GM12878 (cell line): ENCODE measurements at regions not wholly inside any gene's neighbourhood (a gene's known extent, or its start where the extent isn't known, plus 50 kb on each side); places are given as distances from the start of the nearest gene placed in this dataset.

Experiments
- ATAC-seq: fragments of 200-7000 bp; cut with Tn5 transposase; 3 replicates; pipeline ENCODE4 v1.9.1; 2020; ENCODE audit warnings: mild to moderate bottlenecking, moderate library complexity
- BruUV-seq: library from RNA; stranded (reverse); fragments of 400-500 nt; replicated peaks from 2 replicates; lab custom pipeline; 2021; lab: Mats Ljungman, UMichigan
- CTCF ChIA-PET: fragments of 300-600 bp; sonication (Branson Sonifier 250); formaldehyde crosslinking; extraction: SDS; loops from one replicate; lab custom pipeline; 2021; ENCODE audit warnings: inconsistent platforms; lab: Yijun Ruan, JAX
- POLR2A ChIA-PET: fragments of 350-600 bp; formaldehyde crosslinking; extraction: SDS; loops from one replicate; lab custom pipeline; 2021; ENCODE audit warnings: inconsistent platforms; lab: Charles Lee
- RAD21 ChIA-PET: fragments of 300-600 bp; sonication (Branson Sonifier 250); formaldehyde crosslinking; loops from one replicate; lab custom pipeline; 2023; ENCODE audit warnings: antibody characterized with exemption; ENCODE audit not compliant: unreplicated experiment; lab: Charles Lee
- SMC1A ChIA-PET: fragments of 300-600 bp; sonication (Branson Sonifier 250); formaldehyde crosslinking; loops from one replicate; lab custom pipeline; 2023; ENCODE audit not compliant: unreplicated experiment, uncharacterized antibody; lab: Charles Lee
- DNase-seq: peaks from one replicate; pipeline ENCODE4 v3.0.0-alpha.2; 2011; ENCODE audit warnings: low read depth, low spot score
- FAIRE-seq: peaks from 3 replicates; lab custom pipeline; 2011; peaks lifted over from hg19 to GRCh38; lab: Jason Lieb, UNC
- H2AFZ ChIP-seq: 2 replicates; pipeline ENCODE4 v1.6.0; 2011; ENCODE audit warnings: low read depth, low read length, control low read depth; ENCODE audit not compliant: control insufficient read depth
- H3K27ac ChIP-seq: 2 replicates; pipeline ENCODE4 v1.5.1; 2011; ENCODE audit warnings: control low read depth; ENCODE audit not compliant: control insufficient read depth, insufficient read depth
- H3K27me3 ChIP-seq, 2 experiments: replicated peaks in 1 of 2; 2 replicates each; pipeline versions ENCODE4 v1.6.0 to v1.6.1; 2011; ENCODE audit warnings: low read length in 1 of 2; ENCODE audit not compliant: control insufficient read depth in 2 of 2, insufficient read depth in 2 of 2
- H3K36me3 ChIP-seq, 2 experiments: 2 replicates each; pipeline ENCODE4 v1.5.1; 2011; ENCODE audit warnings: low read length in 1 of 2; ENCODE audit not compliant: control insufficient read depth in 2 of 2, insufficient read depth in 2 of 2
- H3K4me1 ChIP-seq: 2 replicates; pipeline ENCODE4 v1.6.1; 2011; ENCODE audit warnings: mild to moderate bottlenecking, low read length, moderate library complexity, mixed read lengths; ENCODE audit not compliant: control insufficient read depth, insufficient read depth
- H3K4me2 ChIP-seq: 2 replicates; pipeline ENCODE4 v1.6.0; 2011; ENCODE audit warnings: control low read depth; ENCODE audit not compliant: control insufficient read depth, insufficient read depth
- H3K4me3 ChIP-seq: fragments of 200-600 bp; sonication (generic); 2 replicates; pipeline ENCODE4 v1.5.1; 2016
- H3K79me2 ChIP-seq: 2 replicates; pipeline ENCODE4 v1.6.0; 2011; ENCODE audit warnings: low read length; ENCODE audit not compliant: control insufficient read depth, insufficient read depth
- H3K9ac ChIP-seq: 2 replicates; pipeline ENCODE4 v1.8.0; 2011; ENCODE audit warnings: low read length, control low read depth, mixed read lengths; ENCODE audit not compliant: control insufficient read depth, insufficient read depth
- H3K9me3 ChIP-seq: replicated peaks from 3 replicates; pipeline ENCODE4 v1.5.1; 2011; ENCODE audit warnings: mild to moderate bottlenecking, low read length; ENCODE audit not compliant: control insufficient read depth, insufficient read depth
- H4K20me1 ChIP-seq: 2 replicates; pipeline ENCODE4 v1.6.0; 2011; ENCODE audit not compliant: control insufficient read depth, insufficient read depth
- BCL11A ChIP-seq: IDR thresholded peaks from 2 replicates; pipeline ENCODE4 v1.6.1; 2011; ENCODE audit warnings: low read depth, low read length
- CHD4 ChIP-seq: fragments of 200-600 bp; sonication (generic); IDR thresholded peaks from 2 replicates; pipeline ENCODE4 v1.6.1; 2016; ENCODE audit warnings: mild to moderate bottlenecking
- ESRRA ChIP-seq: IDR thresholded peaks from 2 replicates; pipeline ENCODE4 v1.6.1; 2012; ENCODE audit warnings: mild to moderate bottlenecking, low read length, improper control_type of control experiment
- HDGF ChIP-seq: fragments of 450-650 bp; IDR thresholded peaks from 2 replicates; pipeline ENCODE4 v1.6.1; 2016; ENCODE audit warnings: antibody characterized with exemption
- LARP7 ChIP-seq: fragments of 450-650 bp; IDR thresholded peaks from 2 replicates; pipeline ENCODE4 v1.6.1; 2017; ENCODE audit warnings: mild to moderate bottlenecking
- MEF2A ChIP-seq: IDR thresholded peaks from 2 replicates; pipeline ENCODE4 v1.6.1; 2011; ENCODE audit warnings: low read depth, mild to moderate bottlenecking, low read length, moderate library complexity; ENCODE audit not compliant: insufficient read depth
- NFIC ChIP-seq: IDR thresholded peaks from 2 replicates; pipeline ENCODE4 v1.6.1; 2012; ENCODE audit warnings: low read depth, mild to moderate bottlenecking, inconsistent platforms, low read length, moderate library complexity
- PAX8 ChIP-seq: fragments of 450-650 bp; IDR thresholded peaks from 2 replicates; pipeline ENCODE4 v1.6.1; 2017; ENCODE audit warnings: mild to moderate bottlenecking, moderate library complexity
- RCOR1 ChIP-seq: conservative IDR thresholded peaks from 2 replicates; pipeline ENCODE4 v1.6.1; 2012; ENCODE audit warnings: low read depth, low read length, improper control_type of control experiment
- SUPT20H ChIP-seq: IDR thresholded peaks from 2 replicates; pipeline ENCODE4 v1.6.1; 2011; ENCODE audit warnings: low read depth, mild to moderate bottlenecking, low read length, moderate library complexity, borderline replicate concordance; ENCODE audit not compliant: control insufficient read depth
- TBL1XR1 ChIP-seq: IDR thresholded peaks from 2 replicates; pipeline ENCODE4 v1.6.1; 2012; ENCODE audit warnings: low read depth, low read length, improper control_type of control experiment
- ZBED1 ChIP-seq: IDR thresholded peaks from 2 replicates; pipeline ENCODE4 v1.6.1; 2016; ENCODE audit warnings: borderline replicate concordance
- ZNF217 ChIP-seq: fragments of 450-650 bp; IDR thresholded peaks from 2 replicates; pipeline ENCODE4 v1.6.1; 2017; ENCODE audit warnings: antibody characterized with exemption, mild to moderate bottlenecking
- in situ Hi-C: fragments of 300-500 bp; cut with MboI; formaldehyde crosslinking; loops from 9 replicates; pipeline ENCODE4 v1.14.3; 2018; ENCODE audit warnings: mixed read lengths
- intact Hi-C: fragments of 100-400 bp; cut with micrococcal nuclease; formaldehyde crosslinking; loops from one replicate; pipeline ENCODE4 v1.14.2; 2022; ENCODE audit not compliant: unreplicated experiment
- TF ChIP-seq, protein P1 (sequence below): IDR thresholded peaks from 2 replicates; pipeline ENCODE4 v1.6.1; 2012; ENCODE audit warnings: low read length, inconsistent platforms
- TF ChIP-seq, protein P2 (sequence below): IDR thresholded peaks from 2 replicates; pipeline ENCODE4 v1.6.1; 2012; ENCODE audit warnings: low read depth, low read length, improper control_type of control experiment
- TF ChIP-seq, protein P3 (sequence below): fragments of 450-650 bp; IDR thresholded peaks from 2 replicates; pipeline ENCODE4 v1.6.1; 2017; ENCODE audit warnings: mild to moderate bottlenecking
- TF ChIP-seq, protein P4 (sequence below): IDR thresholded peaks from 2 replicates; pipeline ENCODE4 v1.6.1; 2012; ENCODE audit warnings: improper control_type of control experiment, low read depth, low read length; ENCODE audit not compliant: insufficient replicate concordance

DNA sequence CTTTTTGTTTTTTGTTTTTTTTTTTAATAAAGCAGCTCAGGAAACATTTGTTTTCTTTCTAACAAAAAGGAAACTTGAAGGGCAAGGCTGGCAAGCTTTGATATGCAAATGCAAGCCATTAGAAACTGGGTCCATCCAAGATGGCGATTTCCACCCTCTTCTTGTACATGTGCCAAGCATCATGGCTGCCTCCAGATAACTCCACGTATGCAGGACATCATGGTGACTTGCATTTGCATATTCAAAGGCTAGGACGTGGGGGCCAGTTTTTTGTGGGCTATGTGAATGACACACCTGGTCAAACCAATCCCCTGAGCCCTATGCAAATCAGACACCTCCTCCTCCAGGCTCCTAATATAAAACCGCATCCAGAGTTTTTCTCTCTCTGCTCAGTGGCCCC is 692.6 kb downstream of the FAM133A start (continued):
- TF ChIP-seq BCL11A (no peak), ZNF217 (no peak), RCOR1 (no peak), SUPT20H (no peak), NFIC (no peak), CHD4 (no peak), LARP7 (no peak)
- TF ChIP-seq, protein P1, sequence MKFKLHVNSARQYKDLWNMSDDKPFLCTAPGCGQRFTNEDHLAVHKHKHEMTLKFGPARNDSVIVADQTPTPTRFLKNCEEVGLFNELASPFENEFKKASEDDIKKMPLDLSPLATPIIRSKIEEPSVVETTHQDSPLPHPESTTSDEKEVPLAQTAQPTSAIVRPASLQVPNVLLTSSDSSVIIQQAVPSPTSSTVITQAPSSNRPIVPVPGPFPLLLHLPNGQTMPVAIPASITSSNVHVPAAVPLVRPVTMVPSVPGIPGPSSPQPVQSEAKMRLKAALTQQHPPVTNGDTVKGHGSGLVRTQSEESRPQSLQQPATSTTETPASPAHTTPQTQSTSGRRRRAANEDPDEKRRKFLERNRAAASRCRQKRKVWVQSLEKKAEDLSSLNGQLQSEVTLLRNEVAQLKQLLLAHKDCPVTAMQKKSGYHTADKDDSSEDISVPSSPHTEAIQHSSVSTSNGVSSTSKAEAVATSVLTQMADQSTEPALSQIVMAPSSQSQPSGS: no peak

DNA sequence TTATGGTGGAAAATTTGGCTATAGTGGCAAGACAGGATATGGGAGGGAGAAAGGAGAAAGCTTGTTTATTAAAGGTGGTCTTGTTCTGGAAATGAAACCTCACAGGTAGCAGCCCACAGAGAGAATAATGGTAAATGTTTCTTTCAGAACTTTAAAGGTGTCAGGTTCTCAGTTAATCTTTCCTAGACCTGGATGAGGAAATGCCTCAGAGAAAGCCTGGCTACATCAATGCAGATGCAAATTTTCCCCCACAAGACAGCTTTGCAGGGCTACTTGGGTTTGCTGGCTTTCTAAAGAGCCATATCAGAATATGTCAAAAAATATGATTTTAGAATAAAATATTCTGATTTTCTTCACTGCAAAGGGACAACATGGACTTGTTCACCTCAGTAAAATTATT is 715.0 kb downstream of the FAM133A start:
- RAD21 ChIA-PET: no interaction called here
- no TSS peak for BruUV-seq
- H3K27me3 ChIP-seq: no peaks in the 10 kb centered on the region
- H3K4me2 ChIP-seq: no peak overlapping the region
- in situ Hi-C loops: no loop called here
- SMC1A ChIA-PET: interaction anchor here (1.0 kb wide), 1 partner anchor 55 kb away, joined by 3 read pairs; no protein-coding TSS in a partner anchor
- H3K9me3 ChIP-seq: no peaks in the 10 kb centered on the region; the same call in 2 of the 3 replicates
- CTCF ChIA-PET: interaction anchor here (0.6 kb wide), 1 partner anchor 872 kb away, joined by 3 read pairs; no protein-coding TSS in a partner anchor
- H3K4me1 ChIP-seq: no peaks in the 10 kb centered on the region
- H4K20me1 ChIP-seq: no peaks in the 10 kb centered on the region
- intact Hi-C loops: no loop called here
- no peak for FAIRE-seq
- H3K4me3 ChIP-seq: no peak overlapping the region
- POLR2A ChIA-PET: no interaction called here
- no peak for ATAC-seq
- no peak for DNase-seq
- TF ChIP-seq ZBED1 (no peak), TBL1XR1 (no peak), MEF2A (no peak), NFIC (no peak), ESRRA (no peak), PAX8 (no peak), HDGF (no peak)
- TF ChIP-seq, protein P2, sequence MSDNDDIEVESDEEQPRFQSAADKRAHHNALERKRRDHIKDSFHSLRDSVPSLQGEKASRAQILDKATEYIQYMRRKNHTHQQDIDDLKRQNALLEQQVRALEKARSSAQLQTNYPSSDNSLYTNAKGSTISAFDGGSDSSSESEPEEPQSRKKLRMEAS: no peak
- TF ChIP-seq, protein P3, sequence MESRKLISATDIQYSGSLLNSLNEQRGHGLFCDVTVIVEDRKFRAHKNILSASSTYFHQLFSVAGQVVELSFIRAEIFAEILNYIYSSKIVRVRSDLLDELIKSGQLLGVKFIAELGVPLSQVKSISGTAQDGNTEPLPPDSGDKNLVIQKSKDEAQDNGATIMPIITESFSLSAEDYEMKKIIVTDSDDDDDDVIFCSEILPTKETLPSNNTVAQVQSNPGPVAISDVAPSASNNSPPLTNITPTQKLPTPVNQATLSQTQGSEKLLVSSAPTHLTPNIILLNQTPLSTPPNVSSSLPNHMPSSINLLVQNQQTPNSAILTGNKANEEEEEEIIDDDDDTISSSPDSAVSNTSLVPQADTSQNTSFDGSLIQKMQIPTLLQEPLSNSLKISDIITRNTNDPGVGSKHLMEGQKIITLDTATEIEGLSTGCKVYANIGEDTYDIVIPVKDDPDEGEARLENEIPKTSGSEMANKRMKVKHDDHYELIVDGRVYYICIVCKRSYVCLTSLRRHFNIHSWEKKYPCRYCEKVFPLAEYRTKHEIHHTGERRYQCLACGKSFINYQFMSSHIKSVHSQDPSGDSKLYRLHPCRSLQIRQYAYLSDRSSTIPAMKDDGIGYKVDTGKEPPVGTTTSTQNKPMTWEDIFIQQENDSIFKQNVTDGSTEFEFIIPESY: no peak
- TF ChIP-seq, protein P4, sequence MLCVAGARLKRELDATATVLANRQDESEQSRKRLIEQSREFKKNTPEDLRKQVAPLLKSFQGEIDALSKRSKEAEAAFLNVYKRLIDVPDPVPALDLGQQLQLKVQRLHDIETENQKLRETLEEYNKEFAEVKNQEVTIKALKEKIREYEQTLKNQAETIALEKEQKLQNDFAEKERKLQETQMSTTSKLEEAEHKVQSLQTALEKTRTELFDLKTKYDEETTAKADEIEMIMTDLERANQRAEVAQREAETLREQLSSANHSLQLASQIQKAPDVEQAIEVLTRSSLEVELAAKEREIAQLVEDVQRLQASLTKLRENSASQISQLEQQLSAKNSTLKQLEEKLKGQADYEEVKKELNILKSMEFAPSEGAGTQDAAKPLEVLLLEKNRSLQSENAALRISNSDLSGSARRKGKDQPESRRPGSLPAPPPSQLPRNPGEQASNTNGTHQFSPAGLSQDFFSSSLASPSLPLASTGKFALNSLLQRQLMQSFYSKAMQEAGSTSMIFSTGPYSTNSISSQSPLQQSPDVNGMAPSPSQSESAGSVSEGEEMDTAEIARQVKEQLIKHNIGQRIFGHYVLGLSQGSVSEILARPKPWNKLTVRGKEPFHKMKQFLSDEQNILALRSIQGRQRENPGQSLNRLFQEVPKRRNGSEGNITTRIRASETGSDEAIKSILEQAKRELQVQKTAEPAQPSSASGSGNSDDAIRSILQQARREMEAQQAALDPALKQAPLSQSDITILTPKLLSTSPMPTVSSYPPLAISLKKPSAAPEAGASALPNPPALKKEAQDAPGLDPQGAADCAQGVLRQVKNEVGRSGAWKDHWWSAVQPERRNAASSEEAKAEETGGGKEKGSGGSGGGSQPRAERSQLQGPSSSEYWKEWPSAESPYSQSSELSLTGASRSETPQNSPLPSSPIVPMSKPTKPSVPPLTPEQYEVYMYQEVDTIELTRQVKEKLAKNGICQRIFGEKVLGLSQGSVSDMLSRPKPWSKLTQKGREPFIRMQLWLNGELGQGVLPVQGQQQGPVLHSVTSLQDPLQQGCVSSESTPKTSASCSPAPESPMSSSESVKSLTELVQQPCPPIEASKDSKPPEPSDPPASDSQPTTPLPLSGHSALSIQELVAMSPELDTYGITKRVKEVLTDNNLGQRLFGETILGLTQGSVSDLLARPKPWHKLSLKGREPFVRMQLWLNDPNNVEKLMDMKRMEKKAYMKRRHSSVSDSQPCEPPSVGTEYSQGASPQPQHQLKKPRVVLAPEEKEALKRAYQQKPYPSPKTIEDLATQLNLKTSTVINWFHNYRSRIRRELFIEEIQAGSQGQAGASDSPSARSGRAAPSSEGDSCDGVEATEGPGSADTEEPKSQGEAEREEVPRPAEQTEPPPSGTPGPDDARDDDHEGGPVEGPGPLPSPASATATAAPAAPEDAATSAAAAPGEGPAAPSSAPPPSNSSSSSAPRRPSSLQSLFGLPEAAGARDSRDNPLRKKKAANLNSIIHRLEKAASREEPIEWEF: no peak
- no peaks in the 10 kb centered on the region for H3K36me3 ChIP-seq
- H2AFZ ChIP-seq: no peak overlapping the region
- H3K79me2 ChIP-seq: no peaks in the 10 kb centered on the region
- H3K27ac ChIP-seq: no peak overlapping the region
- H3K9ac ChIP-seq: no peak overlapping the region
